ENCODE measurements at regions not wholly inside any gene's neighbourhood (a gene's known extent, or its start where the extent isn't known, plus 50 kb on each side); places are given as distances from the start of the nearest gene placed in this dataset.

GRCh38 chr1:81660286-81660685, 140.4 kb upstream of the ADGRL2 start:
- Histone ChIP-seq H3F3A (ENCODE audit: insufficient read depth, low read length) (no peaks in the 10 kb centered on the region), H3K4me3 (ENCODE audit: low read depth, low read length, poor library complexity, severe bottlenecking) (no peak overlapping the region), H3K79me2 (ENCODE audit: insufficient read depth, low read length) (no peaks in the 10 kb centered on the region), H3K27ac (ENCODE audit: low read depth, low read length, poor library complexity, severe bottlenecking) (no peak overlapping the region), H2AFZ (ENCODE audit: low read length) (no peak overlapping the region), H4K20me1 (ENCODE audit: insufficient read depth, low read length) (no peaks in the 10 kb centered on the region), H3K36me3 (ENCODE audit: insufficient read depth, low read length) (no peaks in the 10 kb centered on the region), H3K27me3 (ENCODE audit: insufficient read depth, low read length) (no peaks in the 10 kb centered on the region), H3K9me2 (ENCODE audit: low read depth, low read length) (no peaks in the 10 kb centered on the region), H3K9me3 (ENCODE audit: low read length) (no peaks in the 10 kb centered on the region), H3K4me2 (ENCODE audit: low read length) (no peak overlapping the region), H3K9ac (ENCODE audit: low read length) (no peak overlapping the region), H3K4me1 (ENCODE audit: insufficient read depth, low read length, severe bottlenecking) (no peaks in the 10 kb centered on the region)
- TF ChIP-seq CTCF (IDR thresholded peaks at IDR 0.05; ENCODE audit: low read length) = no peak
- TF ChIP-seq EZH2 (IDR thresholded peaks at IDR 0.05; ENCODE audit: borderline replicate concordance, low read length) = no peak

GRCh38 chr1:81654657-81655056, 146.1 kb upstream of the ADGRL2 start:
- no peaks in the 10 kb centered on the region for H3K9me2 ChIP-seq (ENCODE audit: low read depth, low read length)
- no peaks in the 10 kb centered on the region for H3K4me1 ChIP-seq (ENCODE audit: insufficient read depth, low read length, severe bottlenecking)
- H3K4me3 ChIP-seq (ENCODE audit: low read depth, low read length, poor library complexity, severe bottlenecking) = no peak overlapping the region
- no peaks in the 10 kb centered on the region for H3K79me2 ChIP-seq (ENCODE audit: insufficient read depth, low read length)
- H3K9me3 ChIP-seq (ENCODE audit: low read length) = no peaks in the 10 kb centered on the region
- no peaks in the 10 kb centered on the region for H4K20me1 ChIP-seq (ENCODE audit: insufficient read depth, low read length)
- H3K27me3 ChIP-seq (ENCODE audit: insufficient read depth, low read length) = no peaks in the 10 kb centered on the region
- H3F3A ChIP-seq (ENCODE audit: insufficient read depth, low read length) = no peaks in the 10 kb centered on the region
- no peak overlapping the region for H3K27ac ChIP-seq (ENCODE audit: low read depth, low read length, poor library complexity, severe bottlenecking)
- H3K4me2 ChIP-seq (ENCODE audit: low read length) = no peak overlapping the region
- H2AFZ ChIP-seq (ENCODE audit: low read length) = no peak overlapping the region
- no peaks in the 10 kb centered on the region for H3K36me3 ChIP-seq (ENCODE audit: insufficient read depth, low read length)
- TF ChIP-seq EZH2 (IDR thresholded peaks at IDR 0.05; ENCODE audit: borderline replicate concordance, low read length) (no peak), CTCF (IDR thresholded peaks at IDR 0.05; ENCODE audit: low read length) (no peak)
- no peak overlapping the region for H3K9ac ChIP-seq (ENCODE audit: low read length)

GRCh38 chr1:81654147-81654546, 146.6 kb upstream of the ADGRL2 start:
- Histone ChIP-seq H3K9me3 (ENCODE audit: low read length) (no peaks in the 10 kb centered on the region), H3K79me2 (ENCODE audit: insufficient read depth, low read length) (no peaks in the 10 kb centered on the region), H3K27me3 (ENCODE audit: insufficient read depth, low read length) (no peaks in the 10 kb centered on the region), H3K4me3 (ENCODE audit: low read depth, low read length, poor library complexity, severe bottlenecking) (no peak overlapping the region), H2AFZ (ENCODE audit: low read length) (no peak overlapping the region), H3K36me3 (ENCODE audit: insufficient read depth, low read length) (no peaks in the 10 kb centered on the region), H3F3A (ENCODE audit: insufficient read depth, low read length) (no peaks in the 10 kb centered on the region), H3K4me1 (ENCODE audit: insufficient read depth, low read length, severe bottlenecking) (no peaks in the 10 kb centered on the region), H3K9me2 (ENCODE audit: low read depth, low read length) (no peaks in the 10 kb centered on the region), H3K4me2 (ENCODE audit: low read length) (no peak overlapping the region), H3K27ac (ENCODE audit: low read depth, low read length, poor library complexity, severe bottlenecking) (no peak overlapping the region), H4K20me1 (ENCODE audit: insufficient read depth, low read length) (no peaks in the 10 kb centered on the region), H3K9ac (ENCODE audit: low read length) (no peak overlapping the region)
- TF ChIP-seq CTCF (IDR thresholded peaks at IDR 0.05; ENCODE audit: low read length) (no peak), EZH2 (IDR thresholded peaks at IDR 0.05; ENCODE audit: borderline replicate concordance, low read length) (no peak)
